ENCODE measurements at regions not wholly inside any gene's neighbourhood (a gene's known extent, or its start where the extent isn't known, plus 50 kb on each side); places are given as distances from the start of the nearest gene placed in this dataset.

DNA sequence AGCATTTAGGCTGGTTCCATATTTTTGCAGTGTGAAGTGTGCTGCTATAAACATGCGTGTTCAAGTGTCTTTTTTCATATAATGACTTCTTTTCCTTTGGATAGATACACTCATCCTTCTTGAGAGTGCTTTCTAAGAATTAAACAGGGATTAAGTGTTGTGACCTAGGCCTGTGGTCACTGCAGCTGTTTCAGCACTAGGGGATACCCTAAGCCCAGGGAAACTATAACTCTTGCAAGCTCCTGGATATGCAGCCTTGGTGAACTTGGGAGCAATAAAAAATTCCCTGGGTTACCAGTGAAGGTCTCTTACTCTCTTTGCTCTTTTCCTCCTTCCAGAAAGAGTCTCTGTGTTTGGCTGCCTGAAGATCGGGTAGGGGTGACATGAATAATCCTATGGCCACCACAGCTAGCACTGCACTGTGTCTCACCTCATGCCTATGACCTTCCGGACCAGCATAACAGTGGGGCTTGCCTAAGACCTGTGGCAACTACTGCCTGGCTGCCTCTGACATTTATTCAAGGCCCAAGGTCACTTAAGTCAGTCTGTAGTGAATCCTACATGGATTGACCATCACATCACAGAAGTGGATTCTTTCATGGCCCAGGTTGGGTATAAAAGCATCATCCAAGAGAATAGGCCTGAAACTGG lies 799.7 kb downstream of the DACH1 start:
- dilution Hi-C loops (cut with MboI; ENCODE audit: extremely low pct_ligation_motif_present, low sequenced_read_pairs) (no loop called here), intact Hi-C loops (cut with micrococcal nuclease) (no loop called here)

More for the DNA sequence above, 799.7 kb downstream of the DACH1 start:
- Histone ChIP-seq H3K36me3 (ENCODE audit: control insufficient read depth in 2 of 2, extremely low read depth in 1 of 2, insufficient read depth in 2 of 2, low read length in 2 of 2) (no peaks in the 10 kb centered on the region), H3K27ac (ENCODE audit: insufficient read depth, low read depth, low read length) (no peak overlapping the region), H3K79me2 (ENCODE audit: control insufficient read depth, insufficient read depth, low read length) (no peaks in the 10 kb centered on the region), H3K9me3 (replicated peaks; ENCODE audit: control insufficient read depth, insufficient read depth, low read length) (no peaks in the 10 kb centered on the region), H4K20me1 (replicated peaks; ENCODE audit: control insufficient read depth, extremely low read depth, insufficient read depth, low read length) (no peaks in the 10 kb centered on the region), H3K9me1 (replicated peaks; ENCODE audit: control insufficient read depth, extremely low read depth, insufficient read depth, low read length) (no peaks in the 10 kb centered on the region), H3K4me1 (ENCODE audit: control insufficient read depth, extremely low read depth, insufficient read depth, low read length) (no peaks in the 10 kb centered on the region), H3K27me3 (ENCODE audit: control insufficient read depth in 2 of 2, insufficient read depth in 2 of 2, low read length in 2 of 2) (no peaks in the 10 kb centered on the region), H3K4me2 (ENCODE audit: insufficient read depth, low read length) (no peak overlapping the region), H2AFZ (ENCODE audit: low read depth, low read length) (no peak overlapping the region), H3K4me3 (replicated peaks in 1 of 3; ENCODE audit: insufficient read depth in 1 of 3, low read depth in 1 of 3, low read length in 3 of 3) (no peak overlapping the region), H3K9ac (replicated peaks; ENCODE audit: extremely low read depth, insufficient read depth, low read length) (no peak overlapping the region)
- CTCF ChIA-PET = interaction anchor here (0.6 to 2.3 kb wide), 2 partner anchors 812 to 912 kb away, joined by 3 to 6 read pairs; no protein-coding TSS in a partner anchor
- no peak for FAIRE-seq
- peak; percentile 35 for DNase-seq (ENCODE audit: low read depth, low spot score)
- TF ChIP-seq CTCF (IDR thresholded peaks at IDR 0.05; ENCODE audit: extremely low read depth in 1 of 2, insufficient read depth in 1 of 2, low read depth in 1 of 2, low read length in 2 of 2) = peak in 1 of 2 donors; percentile 31
- no peak for TF ChIP-seq MAX (IDR thresholded peaks at IDR 0.05; ENCODE audit: insufficient read depth, insufficient read length)
- POLR2A ChIA-PET = no interaction called here
- BruUV-seq (replicated peaks) = no TSS peak
